ENCODE measurements at regions not wholly inside any gene's neighbourhood (a gene's known extent, or its start where the extent isn't known, plus 50 kb on each side); places are given as distances from the start of the nearest gene placed in this dataset.

GRCh38 chr21:20522611-20523010 lies 475.6 kb upstream of the NCAM2 start:
- DNase-seq = no peak
- ATAC-seq (ENCODE audit: insufficient read depth, low FRiP score) = no peak
- Histone ChIP-seq H3K27ac (ENCODE audit: low read depth in 1 of 2, low read length in 1 of 2) (no peak overlapping the region), H3K36me3 (ENCODE audit: control insufficient read depth in 4 of 4, insufficient read depth in 4 of 4, low read length in 4 of 4) (no peaks in the 10 kb centered on the region), H3K4me1 (ENCODE audit: control insufficient read depth in 5 of 5, insufficient read depth in 5 of 5, low read length in 5 of 5) (peaks cover 0 to 1% (median 0%) of the 10 kb centered on the region in 5 donors), H3K9ac (ENCODE audit: insufficient read depth in 1 of 2, low read length in 2 of 2) (no peak overlapping the region), H3K27me3 (ENCODE audit: control insufficient read depth in 3 of 3, insufficient read depth in 3 of 3, low read length in 2 of 3) (no peaks in the 10 kb centered on the region), H3K9me3 (ENCODE audit: control insufficient read depth in 4 of 4, insufficient read depth in 3 of 4, low read length in 3 of 4) (no peaks in the 10 kb centered on the region), H3K4me3 (no peak overlapping the region)
- 77 to 89% methylated on average over 1 of the region's 1 CpG for WGBS, 2 donors
- TF ChIP-seq CTCF (IDR thresholded peaks at IDR 0.05; ENCODE audit: control extremely low read depth, extremely low read depth) = no peak

- H3K4me3 ChIP-seq = no peak overlapping the region
- ATAC-seq (ENCODE audit: insufficient read depth, low FRiP score) (no peak), DNase-seq (no peak)
These were observed 475.0 kb upstream of the NCAM2 start for GRCh38 chr21:20523191-20523590.

GRCh38 chr21:20527731-20528460 lies 470.3 kb upstream of the NCAM2 start:
- no peak for ATAC-seq (ENCODE audit: insufficient read depth, low FRiP score)
- no peaks in the 10 kb centered on the region for H3K36me3 ChIP-seq (ENCODE audit: control insufficient read depth in 4 of 4, insufficient read depth in 4 of 4, low read length in 4 of 4)
- peaks cover 0 to 2% (median 0%) of the 10 kb centered on the region in 4 donors for H3K9me3 ChIP-seq (ENCODE audit: control insufficient read depth in 4 of 4, insufficient read depth in 3 of 4, low read length in 3 of 4)
- no peak overlapping the region for H3K4me3 ChIP-seq
- H3K9ac ChIP-seq (ENCODE audit: insufficient read depth in 1 of 2, low read length in 2 of 2) = no peak overlapping the region
- TF ChIP-seq CTCF (IDR thresholded peaks at IDR 0.05; ENCODE audit: control extremely low read depth, extremely low read depth) = no peak
- peak; percentile 64 to 90 (median 88) for DNase-seq
- H3K27me3 ChIP-seq (ENCODE audit: control insufficient read depth in 3 of 3, insufficient read depth in 3 of 3, low read length in 2 of 3) = no peaks in the 10 kb centered on the region
- 67 to 85% methylated on average over 5 of the region's 5 CpGs for WGBS, 2 donors
- peaks cover 0 to 4% (median 0%) of the 10 kb centered on the region in 5 donors for H3K4me1 ChIP-seq (ENCODE audit: control insufficient read depth in 5 of 5, insufficient read depth in 5 of 5, low read length in 5 of 5)
- no peak overlapping the region for H3K27ac ChIP-seq (ENCODE audit: low read depth in 1 of 2, low read length in 1 of 2)

More at GRCh38 chr21:20523191-20523590, 475.0 kb upstream of the NCAM2 start:
- Histone ChIP-seq H3K9ac (ENCODE audit: insufficient read depth in 1 of 2, low read length in 2 of 2) (no peak overlapping the region), H3K9me3 (ENCODE audit: control insufficient read depth in 4 of 4, insufficient read depth in 3 of 4, low read length in 3 of 4) (no peaks in the 10 kb centered on the region), H3K4me1 (ENCODE audit: control insufficient read depth in 5 of 5, insufficient read depth in 5 of 5, low read length in 5 of 5) (peaks cover 0 to 4% (median 0%) of the 10 kb centered on the region in 5 donors), H3K27ac (ENCODE audit: low read depth in 1 of 2, low read length in 1 of 2) (no peak overlapping the region), H3K27me3 (ENCODE audit: control insufficient read depth in 3 of 3, insufficient read depth in 3 of 3, low read length in 2 of 3) (no peaks in the 10 kb centered on the region), H3K36me3 (ENCODE audit: control insufficient read depth in 4 of 4, insufficient read depth in 4 of 4, low read length in 4 of 4) (no peaks in the 10 kb centered on the region)
- no peak for TF ChIP-seq CTCF (IDR thresholded peaks at IDR 0.05; ENCODE audit: control extremely low read depth, extremely low read depth)

All from lung (tissue), 11 donors.